Activated CD8-positive, alpha-beta memory T cell treated with anti-CD3 and anti-CD28 coated beads, Interleukin-2, amount 10 ng/mL, durations not matched to agents 7 days and 5 days (primary cell): ENCODE measurements at regions not wholly inside any gene's neighbourhood (a gene's known extent, or its start where the extent isn't known, plus 50 kb on each side); places are given as distances from the start of the nearest gene placed in this dataset.
"Not testable (repeated sequence)": the region's sequence is repeated elsewhere in the genome, so short reads cannot be mapped to it uniquely, and the experiment has no call there.

Experiments
- ATAC-seq: fragments of 150-1000 bp; cut with Tn5 transposase; one replicate; pipeline ENCODE4 v1.10.0; 2021; ENCODE audit warnings: moderate library complexity
- CTCF ChIA-PET: fragments of 350-600 bp; sonication (Branson Sonifier 250); formaldehyde crosslinking; loops from one replicate; lab custom pipeline; 2021; ENCODE audit warnings: antibody characterized with exemption; lab: Charles Lee
- DNase-seq: peaks from one replicate; pipeline ENCODE4 v3.0.0-alpha.2; 2020
- H3K27ac Mint-ChIP-seq: one replicate; pipeline ENCODE4 v1.8.0; 2021; ENCODE audit warnings: mild to moderate bottlenecking, mixed read lengths
- H3K27me3 Mint-ChIP-seq: one replicate; pipeline ENCODE4 v1.8.0; 2021; ENCODE audit warnings: mixed read lengths
- H3K36me3 Mint-ChIP-seq: one replicate; pipeline ENCODE4 v1.8.0; 2021; ENCODE audit warnings: mild to moderate bottlenecking, mixed read lengths
- H3K4me1 Mint-ChIP-seq: one replicate; pipeline ENCODE4 v1.8.0; 2021; ENCODE audit warnings: mixed read lengths
- H3K4me3 Mint-ChIP-seq: one replicate; pipeline ENCODE4 v1.8.0; 2021; ENCODE audit warnings: mild to moderate bottlenecking, moderate library complexity, mixed read lengths
- H3K9me3 Mint-ChIP-seq: one replicate; pipeline ENCODE4 v1.8.0; 2022; ENCODE audit warnings: low read depth, mixed read lengths

- H3K27me3 Mint-ChIP-seq, DNase-seq, CTCF ChIA-PET, H3K4me1 Mint-ChIP-seq, ATAC-seq, H3K4me3 Mint-ChIP-seq, H3K27ac Mint-ChIP-seq: not testable (repeated sequence)
- peaks cover 18% of the 10 kb centered on the region for H3K36me3 Mint-ChIP-seq
- peaks cover 55% of the 10 kb centered on the region for H3K9me3 Mint-ChIP-seq
These were observed 3914.7 kb upstream of the OR11H1 start for GRCh38 chr22:11613081-11613897.

GRCh38 chr22:11613898-11614755 is 3913.9 kb upstream of the OR11H1 start:
- Mint-ChIP-seq H3K4me3 (no peak overlapping the region), H3K27ac (no peak overlapping the region), H3K9me3 (peaks cover 57% of the 10 kb centered on the region), H3K4me1 (no peaks in the 10 kb centered on the region), H3K36me3 (peaks cover 18% of the 10 kb centered on the region), H3K27me3 (no peaks in the 10 kb centered on the region)
- CTCF ChIA-PET: no interaction called here
- ATAC-seq (no peak), DNase-seq (no peak)

GRCh38 chr22:11614798-11615433 is 3913.1 kb upstream of the OR11H1 start:
- H3K4me1 Mint-ChIP-seq, ATAC-seq, CTCF ChIA-PET, H3K27me3 Mint-ChIP-seq, DNase-seq, H3K4me3 Mint-ChIP-seq, H3K27ac Mint-ChIP-seq: not testable (repeated sequence)
- H3K36me3 Mint-ChIP-seq: peaks cover 25% of the 10 kb centered on the region
- H3K9me3 Mint-ChIP-seq: peaks cover 62% of the 10 kb centered on the region

- no peak overlapping the region for H3K4me3 Mint-ChIP-seq
- no peaks in the 10 kb centered on the region for H3K27me3 Mint-ChIP-seq
- H3K4me1 Mint-ChIP-seq: no peaks in the 10 kb centered on the region
- no peak overlapping the region for H3K27ac Mint-ChIP-seq
- ATAC-seq (no peak), DNase-seq (no peak)
- CTCF ChIA-PET: no interaction called here
- H3K9me3 Mint-ChIP-seq: peaks cover 59% of the 10 kb centered on the region
- peaks cover 22% of the 10 kb centered on the region for H3K36me3 Mint-ChIP-seq
These were observed 3911.2 kb upstream of the OR11H1 start for GRCh38 chr22:11616811-11617210.

- H3K27me3 Mint-ChIP-seq, H3K27ac Mint-ChIP-seq, CTCF ChIA-PET, H3K4me1 Mint-ChIP-seq, H3K4me3 Mint-ChIP-seq, DNase-seq, ATAC-seq: not testable (repeated sequence)
- Mint-ChIP-seq H3K36me3 (peaks cover 22% of the 10 kb centered on the region), H3K9me3 (peaks cover 50% of the 10 kb centered on the region)
These were observed 3909.7 kb upstream of the OR11H1 start for GRCh38 chr22:11618322-11618662.

GRCh38 chr22:11618688-11619087 is 3909.3 kb upstream of the OR11H1 start:
- H3K4me3 Mint-ChIP-seq, H3K27ac Mint-ChIP-seq, CTCF ChIA-PET, H3K4me1 Mint-ChIP-seq, H3K27me3 Mint-ChIP-seq, ATAC-seq, DNase-seq: not testable (repeated sequence)
- Mint-ChIP-seq H3K36me3 (peaks cover 22% of the 10 kb centered on the region), H3K9me3 (peaks cover 50% of the 10 kb centered on the region)

GRCh38 chr22:11620921-11621762 is 3906.8 kb upstream of the OR11H1 start:
- CTCF ChIA-PET: not testable (repeated sequence)
- H3K36me3 Mint-ChIP-seq: peaks cover 18% of the 10 kb centered on the region

GRCh38 chr22:11622774-11623173 is 3905.2 kb upstream of the OR11H1 start:
- H3K4me1 Mint-ChIP-seq, H3K27ac Mint-ChIP-seq, H3K4me3 Mint-ChIP-seq, ATAC-seq, CTCF ChIA-PET, DNase-seq, H3K27me3 Mint-ChIP-seq, H3K36me3 Mint-ChIP-seq: not testable (repeated sequence)
- peaks cover 40% of the 10 kb centered on the region for H3K9me3 Mint-ChIP-seq

More at GRCh38 chr22:11620921-11621762, 3906.8 kb upstream of the OR11H1 start:
- DNase-seq, H3K4me1 Mint-ChIP-seq, ATAC-seq, H3K27ac Mint-ChIP-seq, H3K27me3 Mint-ChIP-seq, H3K4me3 Mint-ChIP-seq: not testable (repeated sequence)
- H3K9me3 Mint-ChIP-seq: peaks cover 49% of the 10 kb centered on the region

GRCh38 chr22:11625711-11626421 is 3902.1 kb upstream of the OR11H1 start:
- H3K27me3 Mint-ChIP-seq, ATAC-seq, DNase-seq, H3K27ac Mint-ChIP-seq, H3K36me3 Mint-ChIP-seq, H3K4me1 Mint-ChIP-seq, CTCF ChIA-PET, H3K4me3 Mint-ChIP-seq: not testable (repeated sequence)
- H3K9me3 Mint-ChIP-seq: peaks cover 32% of the 10 kb centered on the region

GRCh38 chr22:11626422-11626773 is 3901.6 kb upstream of the OR11H1 start:
- Mint-ChIP-seq H3K36me3 (peaks cover 9% of the 10 kb centered on the region), H3K4me3 (no peak overlapping the region), H3K9me3 (peaks cover 34% of the 10 kb centered on the region), H3K4me1 (no peaks in the 10 kb centered on the region), H3K27me3 (no peaks in the 10 kb centered on the region), H3K27ac (no peak overlapping the region)
- no peak for ATAC-seq
- no peak for DNase-seq
- CTCF ChIA-PET: no interaction called here

GRCh38 chr22:11627036-11627435 is 3901.0 kb upstream of the OR11H1 start:
- H3K27me3 Mint-ChIP-seq, CTCF ChIA-PET, DNase-seq, H3K36me3 Mint-ChIP-seq, H3K4me3 Mint-ChIP-seq, ATAC-seq, H3K27ac Mint-ChIP-seq, H3K4me1 Mint-ChIP-seq: not testable (repeated sequence)
- H3K9me3 Mint-ChIP-seq: peaks cover 34% of the 10 kb centered on the region

GRCh38 chr22:11627436-11627797 is 3900.6 kb upstream of the OR11H1 start:
- peaks cover 31% of the 10 kb centered on the region for H3K9me3 Mint-ChIP-seq

More at GRCh38 chr22:11627436-11627797, 3900.6 kb upstream of the OR11H1 start:
- Mint-ChIP-seq H3K27ac (no peak overlapping the region), H3K27me3 (no peaks in the 10 kb centered on the region), H3K4me1 (no peaks in the 10 kb centered on the region), H3K36me3 (peaks cover 9% of the 10 kb centered on the region), H3K4me3 (no peak overlapping the region)
- ATAC-seq (no peak), DNase-seq (no peak)
- CTCF ChIA-PET: no interaction called here
